VCaP (cell line): ENCODE measurements at regions not wholly inside any gene's neighbourhood (a gene's known extent, or its start where the extent isn't known, plus 50 kb on each side); places are given as distances from the start of the nearest gene placed in this dataset.
A peak's percentile ranks its signal among the peaks of the same experiment; 100 is the strongest.

ENCODE experiments used
- H3K27ac ChIP-seq: fragments of 450-650 bp; 2 replicates; pipeline ENCODE4 v1.5.1; 2017
- CTCF ChIP-seq: fragments of 450-650 bp; conservative IDR thresholded peaks from 2 replicates; pipeline ENCODE4 v1.5.1; 2017; ENCODE audit warnings: mild to moderate bottlenecking, moderate library complexity

- no peak for TF ChIP-seq CTCF
These were observed 447.3 kb downstream of the PLA2G4A start for GRCh38 chr1:187275985-187276575.

GRCh38 chr1:187276677-187277076 lies 447.9 kb downstream of the PLA2G4A start:
- H3K27ac ChIP-seq: peak overlapping the region; percentile 82
- no peak for TF ChIP-seq CTCF

More at GRCh38 chr1:187275985-187276575, 447.3 kb downstream of the PLA2G4A start:
- H3K27ac ChIP-seq: peak overlapping the region; percentile 82

GRCh38 chr1:187280031-187280430 lies 451.3 kb downstream of the PLA2G4A start:
- no peak overlapping the region for H3K27ac ChIP-seq
- no peak for TF ChIP-seq CTCF

- H3K27ac ChIP-seq: no peak overlapping the region
- TF ChIP-seq CTCF: no peak
These were observed 452.3 kb downstream of the PLA2G4A start for GRCh38 chr1:187281085-187281484.

- H3K27ac ChIP-seq: no peak overlapping the region
- TF ChIP-seq CTCF: no peak
These were observed 455.2 kb downstream of the PLA2G4A start for GRCh38 chr1:187283984-187284383.

- no peak overlapping the region for H3K27ac ChIP-seq
- no peak for TF ChIP-seq CTCF
These were observed 465.9 kb downstream of the PLA2G4A start for GRCh38 chr1:187294421-187295201.

GRCh38 chr1:187300081-187300480 lies 471.3 kb downstream of the PLA2G4A start:
- TF ChIP-seq CTCF: no peak

More at GRCh38 chr1:187300081-187300480, 471.3 kb downstream of the PLA2G4A start:
- H3K27ac ChIP-seq: 0 out of 2 replicates have a peak overlapping the region, but pooled peaks have one; percentile 1
